ENCODE measurements at regions not wholly inside any gene's neighbourhood (a gene's known extent, or its start where the extent isn't known, plus 50 kb on each side); places are given as distances from the start of the nearest gene placed in this dataset.

DNA sequence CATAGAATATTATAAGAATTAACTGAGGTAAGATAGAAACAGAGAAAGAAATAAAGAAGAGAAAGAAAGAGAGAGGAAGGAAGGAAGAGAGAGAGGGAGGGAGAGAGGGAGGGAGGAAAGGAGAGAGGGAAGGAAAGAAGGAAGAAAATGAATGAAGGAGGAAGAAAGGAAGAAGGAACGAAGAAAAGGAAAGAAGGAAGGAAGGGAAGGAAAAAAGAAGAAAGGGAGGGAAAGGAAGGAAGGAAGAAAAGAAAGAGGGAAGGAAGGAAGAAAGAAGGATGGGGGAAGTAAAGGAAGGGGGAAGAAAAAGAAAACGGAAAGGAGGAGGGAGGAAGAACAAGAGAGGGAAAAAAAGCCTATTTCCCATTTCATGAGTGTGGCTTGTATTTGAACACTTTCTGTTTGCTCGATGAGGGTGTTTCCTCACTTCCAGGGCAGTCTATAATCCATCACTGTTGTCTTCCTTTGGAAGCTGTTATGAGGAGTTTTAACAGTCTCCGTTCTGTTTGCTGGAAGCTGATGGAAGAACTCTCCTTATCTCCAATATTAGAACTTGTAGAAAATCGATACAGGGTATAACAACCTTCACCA is 402.4 kb downstream of the TMEM114 start:
- TF ChIP-seq SIN3A (IDR thresholded peaks at IDR 0.05; ENCODE audit: borderline replicate concordance, insufficient read depth, low read length) (no peak), FOXP2 (optimal IDR thresholded peaks at IDR 0.05; ENCODE audit: borderline replicate concordance, extremely low read depth, extremely low read length, insufficient read depth) (no peak), POLR2AphosphoS5 (IDR thresholded peaks at IDR 0.05; ENCODE audit: low read depth, low read length) (no peak)
- TF ChIP-seq, protein P1, sequence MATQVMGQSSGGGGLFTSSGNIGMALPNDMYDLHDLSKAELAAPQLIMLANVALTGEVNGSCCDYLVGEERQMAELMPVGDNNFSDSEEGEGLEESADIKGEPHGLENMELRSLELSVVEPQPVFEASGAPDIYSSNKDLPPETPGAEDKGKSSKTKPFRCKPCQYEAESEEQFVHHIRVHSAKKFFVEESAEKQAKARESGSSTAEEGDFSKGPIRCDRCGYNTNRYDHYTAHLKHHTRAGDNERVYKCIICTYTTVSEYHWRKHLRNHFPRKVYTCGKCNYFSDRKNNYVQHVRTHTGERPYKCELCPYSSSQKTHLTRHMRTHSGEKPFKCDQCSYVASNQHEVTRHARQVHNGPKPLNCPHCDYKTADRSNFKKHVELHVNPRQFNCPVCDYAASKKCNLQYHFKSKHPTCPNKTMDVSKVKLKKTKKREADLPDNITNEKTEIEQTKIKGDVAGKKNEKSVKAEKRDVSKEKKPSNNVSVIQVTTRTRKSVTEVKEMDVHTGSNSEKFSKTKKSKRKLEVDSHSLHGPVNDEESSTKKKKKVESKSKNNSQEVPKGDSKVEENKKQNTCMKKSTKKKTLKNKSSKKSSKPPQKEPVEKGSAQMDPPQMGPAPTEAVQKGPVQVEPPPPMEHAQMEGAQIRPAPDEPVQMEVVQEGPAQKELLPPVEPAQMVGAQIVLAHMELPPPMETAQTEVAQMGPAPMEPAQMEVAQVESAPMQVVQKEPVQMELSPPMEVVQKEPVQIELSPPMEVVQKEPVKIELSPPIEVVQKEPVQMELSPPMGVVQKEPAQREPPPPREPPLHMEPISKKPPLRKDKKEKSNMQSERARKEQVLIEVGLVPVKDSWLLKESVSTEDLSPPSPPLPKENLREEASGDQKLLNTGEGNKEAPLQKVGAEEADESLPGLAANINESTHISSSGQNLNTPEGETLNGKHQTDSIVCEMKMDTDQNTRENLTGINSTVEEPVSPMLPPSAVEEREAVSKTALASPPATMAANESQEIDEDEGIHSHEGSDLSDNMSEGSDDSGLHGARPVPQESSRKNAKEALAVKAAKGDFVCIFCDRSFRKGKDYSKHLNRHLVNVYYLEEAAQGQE (IDR thresholded peaks at IDR 0.05; ENCODE audit: insufficient read depth in 1 of 2, low read depth in 2 of 2, low read length in 2 of 2) = no peak

Measured in PFSK-1 (cell line).